SK-N-MC (cell line): ENCODE measurements at regions not wholly inside any gene's neighbourhood (a gene's known extent, or its start where the extent isn't known, plus 50 kb on each side); places are given as distances from the start of the nearest gene placed in this dataset.
"Not testable (repeated sequence)": the region's sequence is repeated elsewhere in the genome, so short reads cannot be mapped to it uniquely, and the experiment has no call there.

ENCODE experiments used
- DNase-seq: peaks from one replicate; pipeline ENCODE4 v3.0.0-alpha.2; 2011; ENCODE audit warnings: low read depth, low spot score
- H3K27ac ChIP-seq: fragments of 200-600 bp; sonication (generic); 2 replicates; pipeline ENCODE4 v1.5.1; 2016; ENCODE audit warnings: mixed run types
- H3K36me3 ChIP-seq: fragments of 200-600 bp; sonication (generic); 2 replicates; pipeline ENCODE4 v1.6.1; 2017; ENCODE audit warnings: antibody characterized with exemption, low read length, mixed read lengths; ENCODE audit not compliant: insufficient read depth
- H3K4me3 ChIP-seq: fragments of 200-600 bp; sonication (generic); 2 replicates; pipeline ENCODE4 v1.5.1; 2016
- H3K9ac ChIP-seq: fragments of 200-600 bp; sonication (generic); 2 replicates; pipeline ENCODE4 v1.8.0; 2017; ENCODE audit warnings: mixed run types, mixed read lengths; ENCODE audit not compliant: insufficient read length
- H3K9me3 ChIP-seq: fragments of 200-600 bp; sonication (generic); 2 replicates; pipeline ENCODE4 v1.6.1; 2017; ENCODE audit warnings: low read depth, mild to moderate bottlenecking, antibody characterized with exemption, low read length, moderate library complexity, mixed read lengths
- EZH2 ChIP-seq: fragments of 200-600 bp; sonication (generic); IDR thresholded peaks from one replicate; pipeline ENCODE4 v1.6.1; 2017; ENCODE audit warnings: antibody characterized with exemption
- FOXP2 ChIP-seq: optimal IDR thresholded peaks from 2 replicates; pipeline ENCODE3; 2011; ENCODE audit warnings: mild to moderate bottlenecking, moderate library complexity; ENCODE audit not compliant: insufficient read depth; ENCODE audit errors: extremely low read length, control extremely low read depth
- POLR2AphosphoS5 ChIP-seq: IDR thresholded peaks from 2 replicates; pipeline ENCODE4 v1.6.1; 2012; ENCODE audit warnings: mild to moderate bottlenecking, low read depth, low read length, borderline replicate concordance

DNA sequence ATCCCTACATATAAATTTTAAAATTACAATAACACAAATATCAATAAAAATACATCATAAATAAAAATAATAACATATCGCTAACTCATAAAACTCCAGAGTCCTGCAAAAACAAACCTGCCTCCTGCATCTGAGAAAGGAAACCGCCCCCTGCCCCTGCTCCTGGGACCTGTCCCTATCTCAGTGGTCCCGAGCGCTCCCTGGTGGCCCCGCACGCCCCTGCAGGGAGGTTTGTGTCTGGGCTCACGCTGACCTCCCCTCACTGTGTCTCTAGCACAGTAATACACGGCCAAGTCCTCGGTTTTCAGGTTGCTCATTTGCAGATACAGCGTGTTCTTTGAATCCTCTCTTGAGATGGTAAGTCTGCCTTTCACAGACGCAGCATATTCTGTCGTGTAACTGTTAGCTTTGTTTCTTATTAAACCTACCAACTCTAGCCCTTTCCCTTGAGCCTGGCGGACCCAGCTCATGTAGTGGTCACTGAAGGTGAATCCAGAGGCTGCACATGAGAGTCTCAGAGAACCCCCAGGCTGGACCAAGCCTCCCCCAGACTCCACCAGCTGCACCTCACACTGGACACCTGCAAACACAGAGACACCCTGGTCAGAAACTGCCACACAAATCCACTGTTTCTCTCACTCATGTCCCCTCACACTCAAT, 554.1 kb downstream of the GOLGA6L6 start:
- no peak overlapping the region for H3K27ac ChIP-seq
- H3K36me3 ChIP-seq = no peaks in the 10 kb centered on the region
- no peaks in the 10 kb centered on the region for H3K9me3 ChIP-seq
- no peak overlapping the region for H3K9ac ChIP-seq
- DNase-seq = no peak
- no peak for TF ChIP-seq EZH2
- no peak for TF ChIP-seq FOXP2
- TF ChIP-seq POLR2AphosphoS5 = no peak
- no peak overlapping the region for H3K4me3 ChIP-seq

DNA sequence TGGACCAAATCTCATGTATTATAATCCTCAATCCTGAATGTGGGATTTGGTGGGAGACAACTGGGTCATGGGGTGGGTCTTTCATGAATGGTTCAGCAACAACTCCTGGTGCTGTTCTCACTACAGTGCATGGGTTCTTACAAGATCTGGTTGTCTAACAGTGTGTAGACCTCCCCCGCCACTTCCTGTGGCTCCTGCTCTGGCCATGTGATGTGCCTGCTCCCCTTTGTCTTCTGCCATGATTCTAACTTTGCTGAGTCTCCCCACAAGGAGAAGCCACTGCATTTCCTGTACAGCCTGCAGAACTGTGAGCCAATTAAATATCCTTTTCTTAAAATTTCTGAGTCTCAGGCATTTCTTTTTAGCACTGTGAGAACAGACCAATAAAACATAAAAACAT, 557.5 kb downstream of the GOLGA6L6 start:
- TF ChIP-seq POLR2AphosphoS5 = no peak
- no peak for TF ChIP-seq EZH2
- TF ChIP-seq FOXP2 = no peak
- H3K9me3 ChIP-seq = no peaks in the 10 kb centered on the region

DNA sequence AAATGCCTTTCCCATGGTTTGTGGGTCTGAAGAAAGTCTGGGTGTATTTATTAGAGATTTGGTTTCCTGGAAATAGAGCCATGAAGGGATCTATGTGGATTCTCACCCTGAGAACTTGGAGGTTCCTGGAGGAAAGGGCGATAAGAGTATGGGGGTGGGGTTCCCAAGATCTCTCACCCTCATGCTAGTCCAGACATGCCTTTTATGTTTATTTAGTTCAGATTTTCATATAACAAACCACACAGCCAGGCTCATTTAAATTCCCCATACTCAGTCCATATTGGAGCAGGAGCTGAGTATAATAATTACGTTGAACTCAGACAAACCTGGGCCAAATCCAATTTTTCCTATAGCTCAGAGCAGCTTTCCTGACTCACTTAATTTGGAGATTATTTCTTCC, 566.6 kb downstream of the GOLGA6L6 start:
- no peak for DNase-seq
- TF ChIP-seq FOXP2 (no peak), EZH2 (no peak), POLR2AphosphoS5 (no peak)
- H3K36me3 ChIP-seq = no peaks in the 10 kb centered on the region
- no peaks in the 10 kb centered on the region for H3K9me3 ChIP-seq
- no peak overlapping the region for H3K27ac ChIP-seq
- H3K4me3 ChIP-seq = no peak overlapping the region
- H3K9ac ChIP-seq = no peak overlapping the region

More for the DNA sequence above, 557.5 kb downstream of the GOLGA6L6 start:
- H3K27ac ChIP-seq = no peak overlapping the region
- no peak for DNase-seq
- H3K36me3 ChIP-seq = no peaks in the 10 kb centered on the region
- H3K4me3 ChIP-seq = no peak overlapping the region
- H3K9ac ChIP-seq = no peak overlapping the region

DNA sequence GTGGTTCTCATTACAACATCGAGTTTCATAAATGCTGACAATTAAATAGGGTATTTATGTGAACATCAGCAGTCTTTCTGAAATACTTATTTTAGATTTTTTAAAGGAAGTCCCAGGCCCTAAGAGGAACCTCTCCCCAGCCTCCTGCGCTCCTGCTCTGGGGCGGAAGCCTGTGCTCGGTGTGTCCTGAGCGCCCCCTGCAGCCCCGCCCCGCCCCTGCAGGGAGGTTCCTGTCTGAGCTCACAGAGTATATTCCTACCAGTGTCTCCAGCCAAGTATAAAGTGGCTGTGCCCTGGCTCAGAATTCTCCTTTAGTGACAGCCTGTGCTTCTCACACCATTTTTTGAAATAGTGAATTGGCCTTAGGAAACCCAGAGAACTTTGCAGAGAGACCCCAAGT, 567.9 kb downstream of the GOLGA6L6 start:
- no peak for DNase-seq
- Histone ChIP-seq H3K9me3 (no peaks in the 10 kb centered on the region), H3K27ac (no peak overlapping the region), H3K9ac (no peak overlapping the region), H3K36me3 (no peaks in the 10 kb centered on the region), H3K4me3 (no peak overlapping the region)
- TF ChIP-seq EZH2 (no peak), POLR2AphosphoS5 (no peak), FOXP2 (no peak)

DNA sequence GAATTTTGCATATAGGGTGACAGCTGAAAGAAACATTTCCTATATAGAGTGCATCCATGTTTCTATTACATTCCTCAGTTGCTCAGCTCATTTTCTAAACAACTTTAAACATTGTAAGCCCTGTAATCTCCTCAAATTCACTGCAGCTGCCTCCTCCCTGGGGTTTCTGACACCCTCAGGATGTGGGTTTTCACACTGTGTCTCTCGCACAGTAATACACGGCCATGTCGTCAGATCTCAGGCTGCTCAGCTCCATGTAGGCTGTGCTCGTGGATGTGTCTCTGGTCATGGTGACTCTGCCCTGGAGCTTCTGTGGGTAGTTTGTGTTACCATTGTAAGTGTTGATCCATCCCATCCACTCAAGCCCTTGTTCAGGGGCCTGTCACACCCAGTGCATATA, 569.0 kb downstream of the GOLGA6L6 start:
- H3K4me3 ChIP-seq, DNase-seq, H3K9me3 ChIP-seq, H3K9ac ChIP-seq, H3K36me3 ChIP-seq, H3K27ac ChIP-seq: not testable (repeated sequence)

DNA sequence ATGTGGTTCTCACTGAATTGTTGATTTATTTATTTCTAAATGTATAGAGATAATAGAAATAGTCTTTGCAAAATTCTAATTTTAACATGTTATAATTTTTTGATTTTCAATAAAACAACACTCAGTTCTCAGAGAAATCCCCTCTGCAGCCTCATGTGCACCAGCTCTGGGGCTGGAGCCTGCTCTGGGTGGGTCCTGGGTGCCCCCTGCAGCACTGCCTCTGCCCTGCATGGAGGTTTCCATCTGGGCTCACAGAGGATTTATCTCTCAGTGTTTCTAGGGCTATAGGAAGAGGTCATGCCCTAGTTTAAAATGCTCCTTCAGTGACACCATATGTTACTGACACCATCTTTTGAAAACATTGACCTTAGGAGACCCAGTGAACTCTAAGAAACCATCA, 576.0 kb downstream of the GOLGA6L6 start:
- not testable (repeated sequence) for H3K27ac ChIP-seq, DNase-seq, H3K9me3 ChIP-seq, H3K4me3 ChIP-seq, H3K36me3 ChIP-seq, H3K9ac ChIP-seq

DNA sequence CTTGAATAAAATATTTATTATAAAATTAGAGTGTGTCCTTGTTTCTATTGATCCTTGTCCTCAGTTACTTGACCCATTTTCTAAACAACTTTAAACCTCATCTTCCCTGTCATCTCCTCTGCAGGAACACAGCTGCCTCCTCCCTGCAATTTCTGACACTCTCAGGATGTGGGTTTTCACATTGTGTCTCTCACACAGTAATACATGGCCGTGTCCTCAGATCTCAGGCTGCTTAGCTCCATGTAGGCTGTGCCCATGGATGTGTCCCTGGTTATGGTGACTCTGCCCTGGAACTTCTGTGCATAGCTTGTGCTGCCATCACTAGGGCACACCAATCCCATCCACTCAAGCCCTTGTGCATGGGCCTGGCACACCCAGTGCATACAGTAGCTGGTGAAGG, 577.1 kb downstream of the GOLGA6L6 start:
- not testable (repeated sequence) for DNase-seq, H3K9ac ChIP-seq, H3K27ac ChIP-seq, H3K4me3 ChIP-seq, H3K36me3 ChIP-seq, H3K9me3 ChIP-seq

DNA sequence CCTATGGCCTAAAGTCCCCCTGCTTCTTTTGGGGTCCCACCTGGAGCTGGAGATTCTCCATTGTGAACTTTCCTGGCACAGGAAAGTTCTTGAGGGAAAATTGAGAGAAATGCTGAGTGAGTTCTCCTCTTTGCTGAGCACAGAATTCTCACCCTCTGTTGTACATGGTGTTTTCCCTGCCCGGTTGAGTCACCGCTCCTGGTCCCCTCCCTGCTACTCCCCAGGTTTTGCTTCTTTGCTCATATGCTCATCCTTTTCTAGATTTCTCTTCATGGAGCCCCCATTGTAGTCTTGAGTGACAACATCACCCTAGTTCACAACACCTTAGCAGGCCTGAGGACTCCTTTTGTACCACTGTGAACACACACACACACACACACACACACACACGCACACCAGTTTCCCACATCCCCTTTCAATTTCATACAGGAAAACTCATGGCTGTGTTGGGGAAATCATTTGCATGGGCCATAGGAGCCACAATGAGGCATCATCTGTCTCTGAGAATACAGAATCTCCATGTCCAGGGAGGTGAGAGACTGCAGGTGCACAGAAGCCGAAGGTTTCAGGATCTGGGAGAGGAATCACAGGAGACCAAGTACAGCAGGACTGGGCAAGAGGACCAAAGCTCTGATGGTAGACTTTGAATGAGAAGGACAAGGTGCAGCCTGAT, 585.3 kb downstream of the GOLGA6L6 start:
- Histone ChIP-seq H3K4me3 (no peak overlapping the region), H3K9me3 (no peaks in the 10 kb centered on the region), H3K27ac (no peak overlapping the region), H3K36me3 (no peaks in the 10 kb centered on the region), H3K9ac (no peak overlapping the region)
- TF ChIP-seq EZH2 = no peak
- TF ChIP-seq FOXP2 = no peak
- no peak for TF ChIP-seq POLR2AphosphoS5
- DNase-seq = no peak

DNA sequence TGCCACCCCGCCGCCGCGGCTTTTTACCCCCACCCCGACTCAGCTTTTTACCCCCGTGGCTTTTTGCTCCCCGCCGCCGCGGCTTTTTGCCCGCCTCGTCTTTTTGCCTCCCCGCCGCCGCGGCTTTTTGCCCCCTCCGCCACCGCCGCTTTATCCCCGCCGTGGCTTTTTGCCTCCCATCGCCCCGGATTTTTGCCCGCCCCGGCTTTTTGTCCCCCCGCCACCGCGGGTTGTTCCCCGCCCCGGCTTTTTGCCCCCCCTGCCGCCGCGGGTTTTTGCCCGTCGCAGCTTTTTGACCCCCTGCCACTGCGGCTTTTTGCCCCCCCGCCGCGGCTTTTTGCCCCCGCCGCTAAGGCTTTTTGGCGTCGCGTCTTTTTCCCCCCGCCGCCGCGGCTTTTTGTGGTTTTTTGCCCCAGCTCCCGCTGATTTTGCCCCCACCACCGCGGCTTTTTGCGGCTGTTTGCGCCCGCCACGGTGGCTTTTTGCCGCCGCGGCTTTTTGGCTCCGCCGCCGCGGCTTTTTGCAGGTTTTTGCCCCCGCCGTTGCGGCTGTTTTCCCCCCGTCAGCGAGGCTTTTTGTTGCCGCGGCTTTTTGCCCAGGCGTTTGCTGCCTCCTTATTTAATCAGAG, 597.2 kb downstream of the GOLGA6L6 start:
- Histone ChIP-seq H3K9me3 (no peaks in the 10 kb centered on the region), H3K36me3 (no peaks in the 10 kb centered on the region), H3K27ac (no peak overlapping the region), H3K9ac (no peak overlapping the region), H3K4me3 (no peak overlapping the region)
- TF ChIP-seq POLR2AphosphoS5 (no peak), FOXP2 (no peak), EZH2 (no peak)
- DNase-seq = no peak
